NCI-H526 treated with DMSO at 0.1 percent for 48 hours (cell line): ENCODE measurements at regions not wholly inside any gene's neighbourhood (a gene's known extent, or its start where the extent isn't known, plus 50 kb on each side); places are given as distances from the start of the nearest gene placed in this dataset.

Experiments
- DNase-seq: peaks from one replicate; lab custom pipeline; 2025; lab: John Stamatoyannopoulos, UW

- no peak for DNase-seq
These were observed 278.5 kb upstream of the ZNF717 start for GRCh38 chr3:76063811-76064210.

DNA sequence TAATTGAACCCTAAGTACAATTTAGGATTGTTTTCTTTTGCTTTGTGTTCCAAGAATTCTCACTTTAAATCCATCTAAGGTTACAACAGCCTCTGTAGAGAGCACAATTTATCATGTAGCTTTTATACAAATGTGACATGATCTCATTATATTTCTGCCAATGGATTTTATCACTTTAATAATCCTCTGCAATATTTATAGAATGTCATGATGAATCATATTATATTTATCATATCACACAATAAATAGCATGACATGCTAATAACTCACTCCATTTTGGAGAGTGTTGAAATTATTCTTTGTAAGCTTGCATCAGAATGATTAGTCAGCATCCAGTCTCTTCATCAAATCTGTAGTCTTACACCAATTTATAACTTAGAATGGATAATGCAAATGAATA, 280.6 kb upstream of the ZNF717 start:
- no peak for DNase-seq

GRCh38 chr3:76078101-76078500, 292.8 kb upstream of the ZNF717 start:
- DNase-seq: no peak

DNA sequence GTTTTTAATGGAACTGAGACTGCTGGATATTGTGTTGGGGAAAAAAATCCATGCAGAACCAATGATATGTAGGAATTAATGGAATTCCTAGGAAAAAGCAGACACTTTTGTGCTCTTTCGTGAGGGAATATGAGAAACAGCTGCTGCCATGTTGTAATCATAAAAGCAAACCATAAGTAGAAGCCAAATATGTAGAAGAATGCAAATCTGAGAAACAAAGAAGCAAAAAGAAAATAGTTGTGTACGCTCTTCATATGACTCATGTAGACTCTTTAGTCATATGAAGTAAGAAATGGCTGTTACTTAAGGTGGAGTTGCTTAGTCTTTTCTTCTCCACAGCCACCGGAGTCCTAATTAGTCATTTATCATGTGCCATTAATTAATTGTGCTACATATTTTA, 298.6 kb upstream of the ZNF717 start:
- DNase-seq: no peak

DNA sequence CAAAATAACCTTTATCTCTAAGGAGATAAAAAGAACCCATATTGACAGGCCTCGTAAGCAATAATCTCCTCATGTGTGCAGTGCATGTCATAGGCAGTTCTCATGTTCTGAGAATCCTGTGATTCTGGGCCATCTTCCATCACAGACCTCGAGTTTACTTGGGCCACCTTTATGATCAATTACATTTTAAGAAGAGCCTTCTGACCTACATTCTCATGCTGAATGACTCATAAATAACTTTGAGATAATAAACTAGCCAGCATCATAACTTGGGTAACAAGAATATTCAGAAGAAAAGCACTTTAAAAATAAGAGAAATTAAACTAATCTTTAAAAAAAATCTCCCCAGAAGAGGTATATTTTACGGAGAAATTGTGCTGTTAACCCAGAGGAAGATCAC, 310.7 kb upstream of the ZNF717 start:
- DNase-seq: no peak

DNA sequence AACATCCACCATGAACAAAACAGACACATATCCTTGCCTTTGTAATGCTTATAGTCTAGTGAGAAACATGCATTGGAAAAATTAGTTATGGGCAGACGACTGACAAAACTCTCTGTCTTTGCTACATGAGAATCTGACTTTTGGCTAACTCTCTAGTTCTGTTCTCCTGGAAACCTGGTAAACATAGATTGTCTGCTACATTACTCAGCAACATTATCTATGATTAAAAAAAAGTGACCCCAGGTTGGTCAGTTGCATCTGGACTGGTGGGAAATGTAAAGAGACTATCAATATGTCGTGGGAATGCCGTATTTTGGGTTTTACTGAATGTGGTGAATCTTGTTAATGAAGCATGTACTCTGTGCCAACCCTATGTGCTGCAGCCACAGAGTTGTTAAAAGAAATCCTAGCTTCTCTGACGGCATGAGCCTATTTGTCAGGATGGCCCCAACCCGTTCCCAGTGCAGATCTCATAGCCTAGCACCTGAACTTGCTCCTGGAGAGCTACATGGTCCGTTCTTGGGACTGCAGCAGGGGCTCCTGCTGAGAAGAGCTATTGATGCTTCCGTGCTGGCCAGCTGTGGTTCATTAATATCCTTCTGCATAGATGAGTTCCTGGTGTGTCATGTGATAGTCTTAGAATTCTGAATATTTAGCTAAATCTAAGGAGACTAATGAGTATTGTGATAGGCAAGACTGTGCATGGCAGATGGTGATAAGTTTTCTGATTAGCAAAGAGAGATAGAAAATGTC, 311.7 kb upstream of the ZNF717 start:
- DNase-seq: no peak

- no peak for DNase-seq
These were observed 312.2 kb upstream of the ZNF717 start for GRCh38 chr3:76097589-76097969.

DNA sequence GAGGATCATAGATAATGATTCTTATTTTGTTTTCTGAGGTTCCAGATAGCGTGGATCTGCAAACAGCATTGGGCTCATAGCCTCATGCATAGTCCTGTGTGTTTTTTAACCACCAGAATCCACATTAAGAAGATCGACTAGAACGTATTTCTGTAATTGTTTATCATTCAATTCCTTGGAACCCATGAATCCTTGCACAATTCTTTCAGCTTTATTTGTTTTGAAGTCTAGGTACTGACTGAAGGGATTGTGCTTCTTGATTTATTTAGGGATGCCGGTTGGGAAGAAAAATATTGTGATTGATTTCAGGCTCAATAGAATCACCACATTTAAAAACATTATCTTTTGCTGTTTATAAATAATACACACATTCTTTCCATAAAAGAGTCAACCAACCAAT, 314.6 kb upstream of the ZNF717 start:
- no peak for DNase-seq

GRCh38 chr3:76107935-76108570, 322.7 kb upstream of the ZNF717 start:
- no peak for DNase-seq

DNA sequence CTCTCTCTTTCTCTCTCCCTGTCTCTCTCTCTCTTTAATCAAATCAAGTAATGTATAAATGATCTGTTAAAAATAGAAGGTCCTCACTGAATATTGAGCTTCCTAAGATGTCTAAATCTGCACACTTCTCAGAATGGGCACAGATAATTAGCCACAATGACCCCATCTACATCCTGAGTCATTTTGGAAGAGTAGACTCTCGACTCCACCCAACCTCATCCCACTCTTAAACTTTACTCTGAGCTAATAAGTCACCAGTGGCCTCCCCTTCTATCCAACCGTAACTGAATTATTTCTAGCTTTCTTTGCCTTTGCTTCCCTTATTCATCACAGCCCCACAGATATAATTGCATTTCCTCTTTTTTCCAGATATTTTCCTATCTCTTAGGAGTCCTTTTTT, 326.5 kb upstream of the ZNF717 start:
- DNase-seq: no peak

GRCh38 chr3:76122007-76122406, 336.7 kb upstream of the ZNF717 start:
- no peak for DNase-seq

DNA sequence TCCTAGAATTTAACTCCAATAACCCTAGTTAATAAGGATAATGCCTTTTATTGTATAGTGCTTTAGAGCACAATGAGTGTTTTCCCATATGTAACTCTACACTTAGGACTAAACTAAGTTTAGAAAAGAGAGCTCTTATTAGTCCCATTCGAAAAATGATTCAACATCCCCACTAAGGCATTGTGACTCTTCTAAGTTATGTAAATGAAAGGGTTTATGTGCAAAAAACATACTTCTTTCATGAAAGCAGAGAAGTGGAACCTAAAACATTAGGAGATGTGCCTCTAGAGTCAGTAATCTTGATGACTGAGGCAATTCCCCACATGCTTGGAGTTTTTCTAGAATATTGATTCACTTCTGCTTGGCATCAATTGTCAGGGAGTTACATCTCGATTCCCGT, 344.1 kb upstream of the ZNF717 start:
- no peak for DNase-seq

DNA sequence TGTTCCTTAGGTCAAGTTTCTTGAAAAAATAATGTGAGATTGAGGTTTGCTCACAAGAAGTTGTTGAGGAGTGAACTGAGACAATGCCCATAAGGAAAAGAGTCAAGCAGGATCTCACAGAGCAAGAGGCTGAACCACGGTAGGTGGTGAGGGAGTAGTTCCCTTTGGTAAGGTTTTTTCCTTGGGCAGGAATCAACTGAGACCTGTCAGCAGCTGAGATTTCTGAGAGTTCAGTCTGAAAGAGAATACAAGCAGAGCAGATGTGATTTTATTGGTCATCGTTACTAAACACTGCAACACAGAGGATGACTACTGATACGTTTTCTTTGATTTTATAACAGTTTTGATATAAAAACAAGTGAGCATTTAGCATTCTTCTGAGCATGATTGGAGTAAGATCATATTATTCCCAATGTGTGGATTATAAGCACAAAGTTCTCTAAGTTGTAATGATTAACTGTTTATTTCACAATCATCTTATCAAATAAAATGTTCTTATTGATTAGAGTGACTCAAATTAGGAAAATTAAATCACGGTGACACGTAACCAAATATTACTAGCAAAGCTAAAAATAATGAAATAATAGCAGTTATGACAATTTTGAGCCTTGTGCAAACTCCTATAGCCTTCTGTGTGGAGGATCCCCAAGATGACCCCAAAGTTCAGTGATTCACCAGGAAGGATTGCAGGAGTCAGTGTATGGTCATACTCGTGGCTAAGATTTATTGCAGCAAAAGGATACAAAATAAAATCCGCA, 346.2 kb upstream of the ZNF717 start:
- DNase-seq: no peak

GRCh38 chr3:76132154-76132470, 346.8 kb upstream of the ZNF717 start:
- DNase-seq: no peak

DNA sequence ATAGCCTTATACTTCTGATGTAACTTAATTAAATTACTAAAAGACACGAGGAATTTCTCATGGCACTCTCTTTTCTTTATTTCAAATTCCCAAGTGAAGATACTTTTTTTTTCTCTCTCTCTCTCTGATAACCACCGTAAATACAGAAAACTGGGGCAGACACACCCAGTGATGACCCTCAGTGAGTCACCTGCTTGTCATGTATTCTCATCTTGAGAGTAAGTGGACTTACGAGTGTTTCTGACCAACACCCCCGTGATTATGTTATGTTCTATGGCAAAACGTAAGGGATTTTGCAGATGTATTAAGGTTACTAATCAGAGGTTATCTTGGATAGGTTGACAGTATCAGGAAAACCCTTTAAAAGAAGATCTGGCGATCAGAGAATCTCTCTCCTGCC, 348.8 kb upstream of the ZNF717 start:
- DNase-seq: no peak

DNA sequence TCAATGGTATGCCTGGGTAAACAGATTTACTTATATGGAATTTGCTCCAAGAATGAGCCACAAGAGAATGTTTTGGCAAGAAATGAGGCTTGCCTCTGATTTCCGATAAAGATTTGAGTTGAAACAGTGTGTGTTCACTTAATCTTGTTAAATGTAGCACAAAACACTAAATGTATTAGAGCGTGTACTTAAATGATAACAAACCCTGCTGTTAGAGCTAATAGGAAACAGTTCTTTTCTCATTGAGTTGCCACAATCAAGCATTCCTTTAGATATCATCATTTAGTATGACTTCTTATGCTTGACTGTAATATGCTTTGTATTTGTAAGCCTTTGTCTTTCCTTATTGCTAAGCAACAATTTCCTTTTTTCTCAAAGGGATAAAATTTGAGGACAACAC, 353.6 kb upstream of the ZNF717 start:
- no peak for DNase-seq

DNA sequence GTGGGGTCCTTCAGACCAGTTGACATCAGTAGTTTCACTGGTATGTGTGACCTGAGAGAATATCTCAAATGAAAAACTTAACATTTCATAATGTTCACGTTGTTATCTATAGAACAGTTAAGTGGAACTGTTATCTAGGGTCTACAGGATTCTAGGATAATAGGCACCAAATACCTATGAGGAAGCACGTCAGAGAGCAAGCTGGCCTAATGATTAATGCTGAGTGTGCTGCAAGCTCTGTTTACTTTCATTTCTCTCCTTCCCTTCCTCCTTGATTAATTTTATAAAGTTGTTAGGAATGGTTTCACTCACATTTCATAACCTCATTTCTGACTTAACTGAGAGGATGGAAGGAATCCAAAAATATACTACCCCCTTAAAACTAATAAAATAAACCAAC, 362.5 kb upstream of the ZNF717 start:
- DNase-seq: no peak

GRCh38 chr3:76152028-76152427, 366.7 kb upstream of the ZNF717 start:
- DNase-seq: no peak

DNA sequence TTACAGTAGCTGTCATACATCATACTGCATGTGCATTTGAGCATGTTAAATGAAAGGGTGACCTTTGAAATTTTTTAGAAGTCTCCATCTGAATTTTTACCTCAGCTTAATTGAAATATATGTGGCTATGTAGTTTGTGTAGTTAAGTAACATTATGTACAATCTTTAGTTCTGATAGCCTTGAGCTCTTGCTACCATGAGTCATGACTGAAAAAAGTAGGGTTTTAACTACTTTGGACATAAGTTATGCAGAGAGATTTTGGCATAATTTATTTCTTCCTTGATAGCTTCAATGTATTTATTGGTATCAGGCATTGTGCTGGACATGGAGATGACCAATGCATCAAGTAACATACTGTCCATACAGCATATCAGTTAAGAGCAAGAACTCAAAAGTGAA, 376.5 kb upstream of the ZNF717 start:
- no peak for DNase-seq

- no peak for DNase-seq
These were observed 386.3 kb upstream of the ZNF717 start for GRCh38 chr3:76171647-76172046.

GRCh38 chr3:76177610-76178009, 392.3 kb upstream of the ZNF717 start:
- no peak for DNase-seq

GRCh38 chr3:76178412-76178811, 393.1 kb upstream of the ZNF717 start:
- no peak for DNase-seq

- DNase-seq: no peak
These were observed 395.9 kb upstream of the ZNF717 start for GRCh38 chr3:76181213-76181612.

DNA sequence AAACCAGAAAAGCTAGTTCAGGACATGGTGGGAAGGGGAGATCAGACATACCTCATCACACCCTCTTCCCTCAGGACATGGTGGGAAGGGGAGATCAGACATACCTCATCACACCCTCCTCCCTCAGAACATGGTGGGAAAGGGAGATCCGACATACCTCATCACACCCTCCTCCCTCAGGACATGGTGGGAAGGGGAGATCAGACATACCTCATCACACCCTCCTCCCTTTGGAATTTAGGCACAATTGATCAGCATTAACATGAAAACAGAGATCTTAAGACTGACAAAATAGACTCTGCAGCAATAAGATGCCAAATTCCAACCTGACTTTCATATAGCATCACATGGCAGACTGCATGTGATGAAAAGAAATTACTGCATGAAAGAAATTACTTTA, 412.7 kb upstream of the ZNF717 start:
- no peak for DNase-seq
